ENCODE measurements at regions not wholly inside any gene's neighbourhood (a gene's known extent, or its start where the extent isn't known, plus 50 kb on each side); places are given as distances from the start of the nearest gene placed in this dataset.

DNA sequence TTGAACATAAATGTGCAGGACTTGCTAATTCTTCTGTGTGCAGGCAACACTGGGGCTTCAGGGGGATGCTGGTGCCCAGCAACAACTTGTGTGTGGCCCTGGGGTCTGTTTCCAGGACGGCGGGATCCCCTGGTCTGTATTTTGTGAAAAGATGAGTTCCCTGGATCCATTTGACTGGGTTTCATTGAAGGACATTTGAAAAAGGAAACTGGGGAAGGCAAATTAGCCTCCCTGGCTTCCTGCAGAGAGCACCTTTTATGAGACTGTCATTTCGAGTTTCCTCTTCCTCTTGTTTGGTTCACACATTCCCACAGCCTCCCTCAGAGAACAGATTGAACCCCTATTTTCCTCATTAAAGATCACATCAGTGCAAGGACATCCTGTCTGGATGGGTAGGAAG lies 63.1 kb downstream of the FOXI1 start:
- no peak for TF ChIP-seq POLR2A (IDR thresholded peaks at IDR 0.05)
- TF ChIP-seq CTCF (IDR thresholded peaks at IDR 0.05) = no peak
